GM12873 (cell line): ENCODE measurements at regions not wholly inside any gene's neighbourhood (a gene's known extent, or its start where the extent isn't known, plus 50 kb on each side); places are given as distances from the start of the nearest gene placed in this dataset.

Experiments used
- TF ChIP-seq, protein P1 (sequence below): IDR thresholded peaks from 2 replicates; pipeline ENCODE4 v1.5.1; 2012; ENCODE audit warnings: low read depth, mild to moderate bottlenecking, moderate library complexity, low read length, control low read depth; ENCODE audit not compliant: insufficient read depth; ENCODE audit errors: missing control alignments

- TF ChIP-seq, protein P1, sequence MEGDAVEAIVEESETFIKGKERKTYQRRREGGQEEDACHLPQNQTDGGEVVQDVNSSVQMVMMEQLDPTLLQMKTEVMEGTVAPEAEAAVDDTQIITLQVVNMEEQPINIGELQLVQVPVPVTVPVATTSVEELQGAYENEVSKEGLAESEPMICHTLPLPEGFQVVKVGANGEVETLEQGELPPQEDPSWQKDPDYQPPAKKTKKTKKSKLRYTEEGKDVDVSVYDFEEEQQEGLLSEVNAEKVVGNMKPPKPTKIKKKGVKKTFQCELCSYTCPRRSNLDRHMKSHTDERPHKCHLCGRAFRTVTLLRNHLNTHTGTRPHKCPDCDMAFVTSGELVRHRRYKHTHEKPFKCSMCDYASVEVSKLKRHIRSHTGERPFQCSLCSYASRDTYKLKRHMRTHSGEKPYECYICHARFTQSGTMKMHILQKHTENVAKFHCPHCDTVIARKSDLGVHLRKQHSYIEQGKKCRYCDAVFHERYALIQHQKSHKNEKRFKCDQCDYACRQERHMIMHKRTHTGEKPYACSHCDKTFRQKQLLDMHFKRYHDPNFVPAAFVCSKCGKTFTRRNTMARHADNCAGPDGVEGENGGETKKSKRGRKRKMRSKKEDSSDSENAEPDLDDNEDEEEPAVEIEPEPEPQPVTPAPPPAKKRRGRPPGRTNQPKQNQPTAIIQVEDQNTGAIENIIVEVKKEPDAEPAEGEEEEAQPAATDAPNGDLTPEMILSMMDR: no peak
These were observed 396.3 kb downstream of the TRIB2 start for GRCh38 chr2:13113002-13113401.

- TF ChIP-seq, protein P1: no peak
These were observed 397.7 kb downstream of the TRIB2 start for GRCh38 chr2:13114391-13114790.

GRCh38 chr2:13115643-13116042 is 398.9 kb downstream of the TRIB2 start:
- TF ChIP-seq, protein P1: no peak

DNA sequence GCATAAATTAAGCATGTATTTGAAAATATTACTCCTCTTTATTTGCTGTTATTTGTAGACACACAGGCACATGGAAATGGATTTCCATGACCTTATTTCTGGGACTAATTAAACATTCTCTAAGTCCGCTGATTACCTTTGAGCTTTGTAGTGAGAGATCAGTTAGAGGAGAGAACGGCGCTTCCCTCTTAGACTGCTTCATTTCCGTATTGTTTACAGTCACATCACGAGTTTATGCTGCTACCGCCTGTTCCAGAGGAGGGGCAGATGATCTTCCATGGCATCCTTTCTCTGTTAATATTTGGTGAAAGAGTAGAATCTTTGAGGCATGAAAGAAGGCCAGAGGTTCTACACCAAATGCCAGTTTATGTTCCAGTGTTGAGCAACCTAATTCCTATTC is 404.4 kb downstream of the TRIB2 start:
- TF ChIP-seq, protein P1: no peak

GRCh38 chr2:13128139-13128538 is 411.4 kb downstream of the TRIB2 start:
- TF ChIP-seq, protein P1: no peak

GRCh38 chr2:13135369-13135768 is 418.6 kb downstream of the TRIB2 start:
- TF ChIP-seq, protein P1: no peak

DNA sequence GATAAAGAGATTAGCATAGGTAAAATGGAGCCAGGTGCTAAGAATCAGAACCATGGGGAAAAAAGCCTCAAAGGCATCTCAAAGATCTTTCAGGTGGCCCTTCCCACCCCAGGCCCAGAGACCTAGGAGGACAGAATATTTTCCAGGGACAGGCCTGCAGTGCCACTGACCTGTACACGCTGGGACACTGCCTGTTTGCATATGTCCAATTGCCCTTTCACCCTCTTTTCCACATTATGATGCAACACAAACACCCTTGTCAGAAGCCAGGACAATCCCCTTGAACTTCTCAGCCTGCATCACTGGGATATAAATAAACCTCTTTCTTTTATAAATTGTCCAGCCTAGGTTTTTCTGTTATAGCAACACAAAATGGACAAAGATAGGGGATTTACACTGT is 419.1 kb downstream of the TRIB2 start:
- TF ChIP-seq, protein P1: no peak
